ENCODE measurements at regions not wholly inside any gene's neighbourhood (a gene's known extent, or its start where the extent isn't known, plus 50 kb on each side); places are given as distances from the start of the nearest gene placed in this dataset.

GRCh38 chr15:62879770-62880169 lies 162.8 kb upstream of the TPM1 start:
- no peak overlapping the region for H3K4me3 ChIP-seq
- DNase-seq (no peak), ATAC-seq (peak in 1 of 4 donors; percentile 29)
- H3K4me1 ChIP-seq = peaks cover 0 to 30% (median 12%) of the 10 kb centered on the region in 12 donors
- no peak for TF ChIP-seq POLR2A (IDR thresholded peaks at IDR 0.05)
- no peak for TF ChIP-seq CTCF (IDR thresholded peaks at IDR 0.05)
- no peaks in the 10 kb centered on the region for H3K9me3 ChIP-seq
- intact Hi-C loops (cut with DNase I) = no loop called here
- 52 to 56% (median 54%) methylated on average over 8 of the region's 8 CpGs for WGBS, 4 donors
- no peaks in the 10 kb centered on the region for H3K27me3 ChIP-seq
- H3K36me3 ChIP-seq = no peaks in the 10 kb centered on the region
- peak overlapping the region in 1 of 12 donors; percentile 83 for H3K27ac ChIP-seq

GRCh38 chr15:62880278-62880677 lies 162.3 kb upstream of the TPM1 start:
- intact Hi-C loops (cut with DNase I) = no loop called here
- H3K4me1 ChIP-seq = peaks cover 0 to 25% (median 8%) of the 10 kb centered on the region in 12 donors
- ATAC-seq = no peak
- TF ChIP-seq CTCF (IDR thresholded peaks at IDR 0.05) (no peak), POLR2A (IDR thresholded peaks at IDR 0.05) (no peak)
- WGBS, 4 donors = 52 to 62% (median 58%) methylated on average over 2 of the region's 2 CpGs
- peak overlapping the region in 1 of 12 donors; percentile 83 for H3K27ac ChIP-seq
- H3K36me3 ChIP-seq = no peaks in the 10 kb centered on the region
- H3K27me3 ChIP-seq = no peaks in the 10 kb centered on the region
- no peak for DNase-seq
- H3K9me3 ChIP-seq = no peaks in the 10 kb centered on the region
- H3K4me3 ChIP-seq = no peak overlapping the region

- peak overlapping the region in 1 of 12 donors; percentile 83 for H3K27ac ChIP-seq
- H3K9me3 ChIP-seq = no peaks in the 10 kb centered on the region
- intact Hi-C loops (cut with DNase I) = no loop called here
- DNase-seq = no peak
- H3K4me1 ChIP-seq = peaks cover 0 to 17% (median 3%) of the 10 kb centered on the region in 12 donors
- H3K4me3 ChIP-seq = no peak overlapping the region
- no peak for ATAC-seq
- 77 to 93% (median 84%) methylated on average over 4 of the region's 4 CpGs for WGBS, 4 donors
- H3K27me3 ChIP-seq = no peaks in the 10 kb centered on the region
- H3K36me3 ChIP-seq = no peaks in the 10 kb centered on the region
- TF ChIP-seq CTCF (IDR thresholded peaks at IDR 0.05) (no peak), POLR2A (IDR thresholded peaks at IDR 0.05) (no peak)
Measured at GRCh38 chr15:62881056-62881455, 161.5 kb upstream of the TPM1 start.

GRCh38 chr15:62883938-62884479 lies 158.5 kb upstream of the TPM1 start:
- DNase-seq (no peak), ATAC-seq (peak in 1 of 4 donors; percentile 69)
- no peaks in the 10 kb centered on the region for H3K9me3 ChIP-seq
- WGBS, 4 donors = 71 to 78% (median 78%) methylated on average over 7 of the region's 7 CpGs
- H3K4me3 ChIP-seq = no peak overlapping the region
- no peaks in the 10 kb centered on the region for H3K36me3 ChIP-seq
- no peaks in the 10 kb centered on the region for H3K27me3 ChIP-seq
- H3K27ac ChIP-seq = peak overlapping the region in 1 of 12 donors; percentile 83
- H3K4me1 ChIP-seq = peaks cover 0 to 25% (median 4%) of the 10 kb centered on the region in 12 donors
- TF ChIP-seq CTCF (IDR thresholded peaks at IDR 0.05) = no peak
- TF ChIP-seq POLR2A (IDR thresholded peaks at IDR 0.05) = no peak
- intact Hi-C loops (cut with DNase I) = no loop called here

Measured in heart left ventricle (tissue), 16 donors.